Chondrocyte (in vitro differentiated cells): ENCODE measurements at regions not wholly inside any gene's neighbourhood (a gene's known extent, or its start where the extent isn't known, plus 50 kb on each side); places are given as distances from the start of the nearest gene placed in this dataset.
A peak's percentile ranks its signal among the peaks of the same experiment; 100 is the strongest.

ENCODE experiments used
- DNase-seq: peaks from one replicate; pipeline ENCODE4 v3.0.0; 2021; ENCODE audit warnings: mixed read lengths, low spot score
- H3K27ac Mint-ChIP-seq: one replicate; pipeline ENCODE4 v1.8.0; 2021; ENCODE audit warnings: mild to moderate bottlenecking, moderate library complexity, mixed read lengths; ENCODE audit not compliant: unreplicated experiment
- H3K27me3 Mint-ChIP-seq: 2 replicates; pipeline ENCODE4 v1.8.0; 2021; ENCODE audit warnings: low read depth, mixed read lengths
- H3K36me3 Mint-ChIP-seq: 2 replicates; pipeline ENCODE4 v1.8.0; 2021; ENCODE audit warnings: low read depth, mixed read lengths
- H3K4me1 Mint-ChIP-seq: 2 replicates; pipeline ENCODE4 v1.8.0; 2021; ENCODE audit warnings: low read depth, mild to moderate bottlenecking, mixed read lengths
- H3K4me3 Mint-ChIP-seq: one replicate; pipeline ENCODE4 v1.8.0; 2021; ENCODE audit warnings: mild to moderate bottlenecking, moderate library complexity, mixed read lengths; ENCODE audit not compliant: unreplicated experiment
- H3K9me3 Mint-ChIP-seq: 2 replicates; pipeline ENCODE4 v1.8.0; 2021; ENCODE audit warnings: low read depth, mixed read lengths
- TF ChIP-seq, protein P1 (sequence below): fragments of 200-600 bp; sonication (generic); IDR thresholded peaks from 2 replicates; pipeline ENCODE4 v1.5.0; 2021; ENCODE audit warnings: antibody characterized with exemption, mild to moderate bottlenecking, moderate library complexity

DNA sequence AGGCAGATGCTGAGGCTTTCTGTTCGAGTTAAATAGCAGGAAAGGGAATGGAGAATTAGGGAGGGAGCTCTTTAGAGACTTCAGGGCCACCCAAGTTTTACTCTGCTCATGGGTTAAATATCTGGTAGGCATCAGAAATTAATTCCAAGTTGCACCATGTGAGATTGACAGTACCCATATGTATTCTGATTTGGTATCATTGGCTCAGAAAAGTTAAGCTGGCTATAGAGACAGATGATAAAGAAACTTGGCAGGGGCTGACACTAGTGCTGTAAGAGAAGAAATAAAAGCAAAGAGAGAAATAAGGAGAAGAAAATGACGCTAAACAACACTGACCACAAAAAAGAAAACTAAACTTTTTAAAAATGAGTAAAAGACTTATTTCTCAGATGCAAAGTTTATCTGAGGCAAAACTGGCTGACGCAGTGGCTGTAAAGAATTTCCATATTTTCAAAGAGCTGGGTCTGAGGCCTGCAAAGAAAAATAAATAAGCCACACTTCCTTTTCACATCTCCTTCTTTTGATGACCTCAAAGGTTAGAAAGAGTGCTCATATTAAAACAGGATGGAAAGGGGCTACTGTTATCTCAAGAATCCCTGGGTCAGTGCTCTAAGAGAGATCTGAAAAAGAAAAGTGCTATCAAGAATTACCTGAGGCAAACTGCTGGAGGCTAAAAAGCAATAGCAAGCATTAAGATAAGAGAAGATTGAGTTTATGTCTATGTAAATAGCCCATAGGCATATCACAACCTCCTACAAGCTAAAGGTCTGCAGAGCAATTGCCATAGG lies 399.0 kb upstream of the MEF2C start:
- Mint-ChIP-seq H3K27ac (peak overlapping the region; percentile 60), H3K27me3 (no peaks in the 10 kb centered on the region), H3K9me3 (no peaks in the 10 kb centered on the region), H3K36me3 (no peaks in the 10 kb centered on the region), H3K4me3 (no peak overlapping the region), H3K4me1 (peaks cover 32% of the 10 kb centered on the region)
- DNase-seq: no peak
- TF ChIP-seq, protein P1, sequence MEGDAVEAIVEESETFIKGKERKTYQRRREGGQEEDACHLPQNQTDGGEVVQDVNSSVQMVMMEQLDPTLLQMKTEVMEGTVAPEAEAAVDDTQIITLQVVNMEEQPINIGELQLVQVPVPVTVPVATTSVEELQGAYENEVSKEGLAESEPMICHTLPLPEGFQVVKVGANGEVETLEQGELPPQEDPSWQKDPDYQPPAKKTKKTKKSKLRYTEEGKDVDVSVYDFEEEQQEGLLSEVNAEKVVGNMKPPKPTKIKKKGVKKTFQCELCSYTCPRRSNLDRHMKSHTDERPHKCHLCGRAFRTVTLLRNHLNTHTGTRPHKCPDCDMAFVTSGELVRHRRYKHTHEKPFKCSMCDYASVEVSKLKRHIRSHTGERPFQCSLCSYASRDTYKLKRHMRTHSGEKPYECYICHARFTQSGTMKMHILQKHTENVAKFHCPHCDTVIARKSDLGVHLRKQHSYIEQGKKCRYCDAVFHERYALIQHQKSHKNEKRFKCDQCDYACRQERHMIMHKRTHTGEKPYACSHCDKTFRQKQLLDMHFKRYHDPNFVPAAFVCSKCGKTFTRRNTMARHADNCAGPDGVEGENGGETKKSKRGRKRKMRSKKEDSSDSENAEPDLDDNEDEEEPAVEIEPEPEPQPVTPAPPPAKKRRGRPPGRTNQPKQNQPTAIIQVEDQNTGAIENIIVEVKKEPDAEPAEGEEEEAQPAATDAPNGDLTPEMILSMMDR: no peak

DNA sequence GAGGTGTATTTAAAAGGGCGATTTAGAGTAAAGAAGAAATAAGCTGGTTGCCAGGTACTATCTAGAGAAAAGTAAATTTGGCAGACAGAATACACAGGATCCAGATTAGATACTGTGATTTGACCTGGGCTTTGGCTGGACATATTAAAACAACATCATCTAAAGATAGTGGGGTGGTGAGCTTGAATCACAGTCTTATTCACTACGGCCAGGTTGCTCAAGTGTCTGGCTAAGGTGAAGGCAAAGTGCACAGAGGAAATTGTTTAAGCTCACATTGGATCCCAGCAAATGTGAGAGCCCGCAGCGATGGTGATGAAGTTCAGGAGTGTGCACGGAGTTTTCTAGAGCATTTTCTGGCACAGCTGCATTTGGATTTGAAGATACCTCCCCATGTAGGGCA lies 398.2 kb upstream of the MEF2C start:
- Mint-ChIP-seq H3K4me3 (no peak overlapping the region), H3K4me1 (peaks cover 39% of the 10 kb centered on the region), H3K27ac (peak overlapping the region; percentile 20), H3K27me3 (no peaks in the 10 kb centered on the region), H3K9me3 (peaks cover 5% of the 10 kb centered on the region), H3K36me3 (no peaks in the 10 kb centered on the region)
- DNase-seq: no peak
- TF ChIP-seq, protein P1: no peak

DNA sequence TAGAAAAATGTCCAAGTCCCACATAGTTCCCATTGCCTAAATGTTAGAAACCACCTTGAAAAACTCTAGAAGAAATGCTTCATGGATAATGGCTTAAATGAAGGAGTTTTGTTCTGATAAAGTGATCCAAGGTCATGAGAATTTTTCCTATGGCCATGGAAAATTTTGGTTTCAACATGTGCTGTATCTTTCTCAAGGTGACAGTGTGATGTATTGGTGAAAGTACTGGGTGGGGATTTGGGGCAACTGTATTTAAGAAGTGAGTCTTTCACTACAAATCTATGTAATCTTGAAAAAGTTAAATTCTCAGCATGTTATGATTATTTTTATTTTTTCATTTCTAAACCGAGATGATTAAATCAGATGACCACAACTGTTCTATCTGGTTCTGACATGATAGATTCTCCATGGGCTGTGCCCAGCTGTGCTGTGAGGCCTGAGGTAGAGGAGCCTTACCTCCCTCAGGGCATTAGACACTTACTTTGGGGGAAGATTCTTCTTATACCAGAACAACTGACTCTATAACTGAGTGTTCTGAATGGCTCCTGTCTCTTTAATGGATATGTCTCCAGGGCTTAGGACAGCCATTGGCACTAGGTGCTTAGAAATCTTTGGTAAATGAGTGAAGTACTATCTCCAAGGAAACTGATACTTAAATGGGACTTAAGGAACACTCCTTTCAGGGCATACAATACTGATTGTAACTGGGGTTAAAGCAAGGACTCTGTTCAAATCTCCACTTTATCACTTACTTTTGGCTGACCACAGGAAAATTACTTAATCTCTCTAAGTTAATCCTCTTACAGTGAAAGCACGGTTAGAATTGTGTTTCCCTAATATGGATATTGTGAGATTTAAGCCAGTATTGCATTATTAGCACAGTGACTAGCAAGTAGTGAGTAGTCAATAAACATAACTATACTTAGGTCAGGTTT lies 397.4 kb upstream of the MEF2C start:
- TF ChIP-seq, protein P1: no peak
- Mint-ChIP-seq H3K4me3 (no peak overlapping the region), H3K9me3 (peaks cover 5% of the 10 kb centered on the region), H3K4me1 (peaks cover 40% of the 10 kb centered on the region), H3K27me3 (no peaks in the 10 kb centered on the region), H3K36me3 (no peaks in the 10 kb centered on the region), H3K27ac (no peak overlapping the region)
- DNase-seq: no peak

DNA sequence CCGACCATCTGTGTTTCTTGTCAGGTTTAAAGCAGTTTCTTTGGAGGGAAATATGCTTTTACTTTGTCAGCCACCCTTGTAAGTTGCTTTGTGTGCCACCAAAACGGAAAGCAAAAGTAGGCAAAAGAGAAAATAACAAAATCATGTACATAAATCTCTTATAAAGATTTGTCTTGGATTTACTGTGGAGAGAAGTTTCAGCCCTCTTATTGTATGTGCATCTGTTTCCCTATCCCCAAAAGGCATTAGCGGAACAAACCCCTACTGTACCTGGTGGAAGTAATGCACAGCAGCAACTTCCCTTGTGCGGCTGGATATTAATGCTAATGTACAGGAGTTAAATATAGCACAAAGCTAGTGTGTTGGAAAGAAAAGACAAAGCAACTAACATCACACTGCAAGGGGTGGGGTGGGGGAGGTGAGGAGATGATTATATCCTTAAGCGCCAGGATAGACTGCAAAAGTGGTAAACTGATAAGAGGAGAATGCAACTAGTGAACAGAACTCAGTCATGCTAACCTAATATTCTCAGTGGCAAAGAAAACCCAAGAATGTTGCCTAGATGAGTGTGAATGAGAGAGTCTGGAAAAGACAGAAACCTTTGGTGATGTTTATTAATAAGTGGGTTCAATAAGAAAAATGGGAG lies 396.5 kb upstream of the MEF2C start:
- H3K4me1 Mint-ChIP-seq: peaks cover 40% of the 10 kb centered on the region
- TF ChIP-seq, protein P1: no peak
- DNase-seq: no peak
- H3K4me3 Mint-ChIP-seq: no peak overlapping the region
- H3K27me3 Mint-ChIP-seq: no peaks in the 10 kb centered on the region
- H3K27ac Mint-ChIP-seq: no peak overlapping the region
- H3K36me3 Mint-ChIP-seq: no peaks in the 10 kb centered on the region
- peaks cover 5% of the 10 kb centered on the region for H3K9me3 Mint-ChIP-seq

DNA sequence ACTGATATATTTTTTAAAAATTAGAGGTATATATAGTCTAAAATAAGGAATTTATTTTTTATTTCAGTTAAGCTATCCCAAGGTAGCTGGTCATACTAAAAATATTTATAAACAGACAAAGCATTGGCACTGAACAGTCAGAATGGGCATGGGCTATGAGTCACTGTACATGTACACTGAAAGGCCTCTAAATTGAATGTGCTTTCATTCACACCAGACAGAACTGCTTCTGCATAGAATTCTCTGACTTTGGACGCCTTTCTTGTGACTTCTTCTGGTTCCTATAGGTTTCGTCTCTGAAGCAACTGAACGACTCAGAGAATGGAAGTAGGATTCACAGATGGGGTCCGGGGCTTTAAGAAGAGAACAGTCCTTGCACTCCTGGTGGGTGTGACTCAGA lies 394.8 kb upstream of the MEF2C start:
- TF ChIP-seq, protein P1: no peak
- no peak for DNase-seq
- Mint-ChIP-seq H3K4me1 (peaks cover 36% of the 10 kb centered on the region), H3K36me3 (no peaks in the 10 kb centered on the region), H3K9me3 (peaks cover 5% of the 10 kb centered on the region), H3K27me3 (no peaks in the 10 kb centered on the region), H3K27ac (peak overlapping the region; percentile 55), H3K4me3 (no peak overlapping the region)
